Kidney epithelial cell (primary cell): ENCODE measurements at regions not wholly inside any gene's neighbourhood (a gene's known extent, or its start where the extent isn't known, plus 50 kb on each side); places are given as distances from the start of the nearest gene placed in this dataset.

ENCODE experiments used
- DNase-seq: peaks from one replicate; pipeline ENCODE4 v3.0.0-alpha.2; 2010; ENCODE audit warnings: low read depth
- H3K27me3 ChIP-seq: 2 replicates; pipeline ENCODE4 v1.6.0; 2011; ENCODE audit warnings: low read length; ENCODE audit not compliant: control insufficient read depth, insufficient read depth
- H3K36me3 ChIP-seq: 2 replicates; pipeline ENCODE4 v1.5.1; 2011; ENCODE audit warnings: low read length; ENCODE audit not compliant: control insufficient read depth, insufficient read depth
- H3K4me3 ChIP-seq: 2 replicates; pipeline ENCODE4 v1.5.1; 2011; ENCODE audit warnings: low read depth, mild to moderate bottlenecking, control low read depth, low read length
- TF ChIP-seq, protein P1 (sequence below): IDR thresholded peaks from 2 replicates; pipeline ENCODE4 v1.5.1; 2011; ENCODE audit warnings: mild to moderate bottlenecking, moderate library complexity, low read length, control low read depth, inconsistent platforms; ENCODE audit not compliant: insufficient read depth, poor library complexity, severe bottlenecking

DNA sequence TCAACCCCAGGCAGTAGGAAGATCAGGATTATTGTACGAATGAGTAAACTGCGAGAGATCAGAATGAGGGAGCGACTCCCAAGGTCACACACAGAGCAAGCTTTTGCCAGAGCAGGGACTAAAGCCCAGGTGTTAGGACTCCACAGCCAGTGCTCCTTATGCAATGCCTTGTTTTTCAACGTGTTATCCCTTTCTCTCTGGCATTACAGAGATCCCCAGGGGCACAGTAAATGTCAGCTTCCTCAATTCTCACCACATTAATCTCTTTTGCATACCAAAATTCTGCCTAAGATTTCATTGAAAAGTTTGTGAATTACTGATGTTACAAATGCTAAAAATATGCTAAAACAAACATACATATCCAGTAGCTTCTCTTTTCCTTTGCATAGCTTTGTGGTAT, 68.1 kb upstream of the CES5A start:
- no peaks in the 10 kb centered on the region for H3K27me3 ChIP-seq
- TF ChIP-seq, protein P1, sequence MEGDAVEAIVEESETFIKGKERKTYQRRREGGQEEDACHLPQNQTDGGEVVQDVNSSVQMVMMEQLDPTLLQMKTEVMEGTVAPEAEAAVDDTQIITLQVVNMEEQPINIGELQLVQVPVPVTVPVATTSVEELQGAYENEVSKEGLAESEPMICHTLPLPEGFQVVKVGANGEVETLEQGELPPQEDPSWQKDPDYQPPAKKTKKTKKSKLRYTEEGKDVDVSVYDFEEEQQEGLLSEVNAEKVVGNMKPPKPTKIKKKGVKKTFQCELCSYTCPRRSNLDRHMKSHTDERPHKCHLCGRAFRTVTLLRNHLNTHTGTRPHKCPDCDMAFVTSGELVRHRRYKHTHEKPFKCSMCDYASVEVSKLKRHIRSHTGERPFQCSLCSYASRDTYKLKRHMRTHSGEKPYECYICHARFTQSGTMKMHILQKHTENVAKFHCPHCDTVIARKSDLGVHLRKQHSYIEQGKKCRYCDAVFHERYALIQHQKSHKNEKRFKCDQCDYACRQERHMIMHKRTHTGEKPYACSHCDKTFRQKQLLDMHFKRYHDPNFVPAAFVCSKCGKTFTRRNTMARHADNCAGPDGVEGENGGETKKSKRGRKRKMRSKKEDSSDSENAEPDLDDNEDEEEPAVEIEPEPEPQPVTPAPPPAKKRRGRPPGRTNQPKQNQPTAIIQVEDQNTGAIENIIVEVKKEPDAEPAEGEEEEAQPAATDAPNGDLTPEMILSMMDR: no peak
- DNase-seq: no peak
- H3K4me3 ChIP-seq: no peak overlapping the region
- H3K36me3 ChIP-seq: no peaks in the 10 kb centered on the region

DNA sequence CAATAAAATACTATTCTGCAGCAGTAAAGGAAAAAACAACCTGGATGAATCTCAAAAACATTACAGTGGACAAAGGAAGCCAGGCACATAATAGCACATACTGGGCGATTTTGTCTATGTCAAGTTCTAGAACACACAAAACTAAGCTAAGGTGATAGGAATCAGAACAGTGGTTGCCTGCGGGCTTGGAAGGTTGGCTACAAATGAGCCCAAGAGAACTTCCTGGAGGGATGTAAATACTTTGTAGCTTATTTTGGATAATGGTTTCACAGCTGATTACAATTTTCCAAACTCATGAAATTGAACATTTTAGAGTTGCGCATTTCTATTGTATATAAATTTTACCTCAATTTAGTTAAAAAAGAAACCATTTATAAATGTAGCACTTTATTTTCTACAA, 67.6 kb upstream of the CES5A start:
- H3K36me3 ChIP-seq: no peaks in the 10 kb centered on the region
- TF ChIP-seq, protein P1: no peak
- no peak for DNase-seq
- H3K4me3 ChIP-seq: no peak overlapping the region
- H3K27me3 ChIP-seq: no peaks in the 10 kb centered on the region

DNA sequence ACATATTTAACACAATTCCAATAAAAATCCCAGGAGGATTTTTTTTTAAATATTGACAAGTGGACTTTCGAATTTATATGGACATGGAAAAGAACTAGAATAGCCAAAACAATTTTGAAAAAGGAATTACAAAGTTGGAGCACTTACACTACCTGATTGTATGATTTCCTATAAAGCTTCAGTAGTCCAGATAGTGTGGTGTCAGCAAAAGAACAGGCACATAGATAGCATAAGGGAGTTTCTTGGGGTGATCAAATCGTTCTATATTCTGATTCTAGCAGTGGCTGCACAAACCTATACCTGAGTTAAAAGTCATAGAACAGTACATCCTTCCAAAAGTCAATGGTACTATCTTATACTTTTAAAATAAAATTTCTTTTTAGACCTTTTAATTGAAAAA, 66.4 kb upstream of the CES5A start:
- no peak for DNase-seq
- Histone ChIP-seq H3K36me3 (no peaks in the 10 kb centered on the region), H3K27me3 (no peaks in the 10 kb centered on the region), H3K4me3 (no peak overlapping the region)
- TF ChIP-seq, protein P1: no peak

DNA sequence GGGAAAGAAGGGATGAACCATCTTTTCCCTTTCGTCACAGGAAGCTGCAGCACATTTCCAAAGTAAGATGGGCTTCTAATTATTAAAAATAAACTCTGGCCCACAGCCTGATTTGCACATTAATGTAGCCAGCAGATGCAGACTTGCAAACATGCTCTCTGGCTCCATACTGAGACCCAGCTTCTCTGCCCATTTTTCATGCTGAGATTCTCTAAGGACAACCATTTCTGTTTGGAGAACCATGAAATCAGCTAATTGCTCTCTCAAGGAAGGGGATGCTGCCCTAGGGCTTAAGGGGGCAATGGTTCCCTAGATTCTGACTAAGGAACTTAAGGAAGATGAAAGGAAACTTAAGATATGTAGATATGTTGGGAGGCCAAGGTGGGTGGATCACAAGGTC, 63.0 kb upstream of the CES5A start:
- Histone ChIP-seq H3K36me3 (no peaks in the 10 kb centered on the region), H3K27me3 (no peaks in the 10 kb centered on the region), H3K4me3 (no peak overlapping the region)
- TF ChIP-seq, protein P1: no peak
- DNase-seq: no peak

DNA sequence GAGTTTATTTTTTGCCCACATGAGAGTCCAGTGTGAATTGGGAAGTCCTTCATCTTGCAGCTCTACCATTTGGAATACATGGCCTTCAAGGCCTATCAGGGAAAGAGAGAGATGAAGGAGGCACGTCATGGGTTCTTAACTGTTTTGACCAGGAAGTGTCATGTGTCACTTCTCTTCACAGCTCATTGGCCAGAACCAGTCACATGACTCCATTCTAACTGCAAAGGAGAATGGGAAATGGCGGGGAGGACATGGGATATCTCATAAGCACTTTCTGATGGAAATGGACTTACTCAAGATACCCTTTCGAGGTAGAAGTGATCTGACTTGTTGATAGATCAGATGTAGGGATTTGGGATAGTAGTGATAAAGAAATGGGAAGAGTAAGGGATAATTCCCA, 57.9 kb upstream of the CES5A start:
- DNase-seq: no peak
- no peaks in the 10 kb centered on the region for H3K27me3 ChIP-seq
- no peaks in the 10 kb centered on the region for H3K36me3 ChIP-seq
- H3K4me3 ChIP-seq: no peak overlapping the region
- TF ChIP-seq, protein P1: no peak

DNA sequence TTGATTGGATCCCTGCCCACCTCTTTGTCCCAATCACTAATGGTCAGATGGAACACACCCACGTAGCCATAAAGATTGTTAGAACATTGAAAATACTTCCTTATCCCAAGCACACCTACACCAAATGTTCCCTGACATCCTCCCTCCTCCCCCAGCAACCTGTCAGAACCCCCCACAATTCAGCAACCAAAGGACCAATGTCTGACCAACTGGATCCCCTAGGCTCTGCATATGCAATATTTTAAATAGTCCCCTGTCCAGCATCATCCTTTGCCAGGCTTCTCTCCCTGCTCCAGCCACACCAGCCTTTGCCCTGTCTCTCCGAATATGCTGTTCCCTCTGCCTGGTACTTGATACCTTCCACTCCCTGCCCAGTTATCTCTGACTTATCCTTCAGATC, 54.9 kb upstream of the CES5A start:
- DNase-seq: no peak
- no peak overlapping the region for H3K4me3 ChIP-seq
- no peaks in the 10 kb centered on the region for H3K36me3 ChIP-seq
- no peaks in the 10 kb centered on the region for H3K27me3 ChIP-seq
- TF ChIP-seq, protein P1: no peak
